ENCODE measurements at regions not wholly inside any gene's neighbourhood (a gene's known extent, or its start where the extent isn't known, plus 50 kb on each side); places are given as distances from the start of the nearest gene placed in this dataset.

DNA sequence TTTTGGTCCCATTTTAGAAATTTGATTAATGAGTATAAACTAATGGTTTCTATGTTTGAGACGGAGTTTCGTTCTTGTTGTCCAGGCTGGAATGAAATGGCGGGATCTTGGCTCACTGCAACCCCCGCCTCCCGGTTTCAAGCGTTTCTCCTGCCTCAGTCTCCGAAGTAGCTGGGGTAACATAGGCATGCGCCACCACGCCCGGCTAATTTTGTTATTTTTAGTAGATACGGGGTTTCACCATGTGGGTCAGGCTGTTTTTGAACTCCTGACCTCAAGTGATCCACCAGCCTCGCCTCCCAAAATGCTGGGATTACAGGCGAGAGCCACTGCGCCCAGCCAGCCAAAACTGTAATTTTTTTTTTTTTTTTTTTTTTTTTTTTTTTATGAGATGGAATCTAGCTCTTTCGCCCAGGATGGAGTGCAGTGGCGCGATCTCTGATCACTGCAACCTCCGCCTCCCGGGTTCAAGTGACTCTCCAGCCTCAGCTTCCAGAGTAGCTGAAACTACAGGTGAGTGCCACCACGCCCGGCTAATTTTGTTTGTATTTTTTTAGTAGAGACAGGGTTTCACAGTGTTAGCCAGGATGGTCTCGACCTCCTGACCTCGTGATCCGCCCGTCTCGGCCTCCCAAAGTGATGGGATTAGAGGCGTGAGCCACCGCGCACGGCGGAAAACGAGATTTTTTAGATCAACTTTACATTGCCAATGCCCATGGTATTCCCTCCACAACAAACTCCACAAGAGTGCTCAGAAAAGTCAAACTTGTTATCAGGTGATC lies 127.8 kb downstream of the HFE start:
- FAIRE-seq (no peak), DNase-seq (ENCODE audit: low spot score) (no peak)

- DNase-seq (ENCODE audit: low spot score), result no peak
Measured at GRCh38 chr6:26215585-26216358, 128.5 kb downstream of the HFE start.

GRCh38 chr6:26216359-26216885 lies 129.2 kb downstream of the HFE start:
- FAIRE-seq, result no peak
- no peak for DNase-seq (ENCODE audit: low spot score)

More at GRCh38 chr6:26215585-26216358, 128.5 kb downstream of the HFE start:
- FAIRE-seq, result peak; percentile 81

- no peak for DNase-seq (ENCODE audit: low spot score)
- FAIRE-seq, result no peak
Measured at GRCh38 chr6:26216886-26217713, 129.9 kb downstream of the HFE start.

DNA sequence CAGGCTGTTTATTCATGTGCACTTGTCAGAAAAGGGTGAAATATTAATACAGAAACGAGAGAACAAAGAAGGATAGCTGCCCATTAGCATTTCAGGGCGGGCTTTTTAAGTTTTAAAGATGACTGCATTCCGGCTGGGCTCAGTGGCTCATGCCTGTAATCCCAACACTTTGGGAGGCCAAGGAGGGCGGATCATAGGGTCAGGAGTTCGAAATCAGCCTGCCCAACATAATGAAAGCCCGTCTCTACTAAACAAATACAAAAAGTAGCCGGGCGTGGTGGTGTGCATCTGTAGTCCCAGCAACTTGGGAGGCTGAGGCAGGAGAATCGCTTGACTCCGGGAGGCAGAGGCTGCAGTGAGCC lies 130.5 kb downstream of the HFE start:
- FAIRE-seq (no peak), DNase-seq (ENCODE audit: low spot score) (no peak)

GRCh38 chr6:26218824-26219223 lies 131.6 kb downstream of the HFE start:
- FAIRE-seq (no peak), DNase-seq (ENCODE audit: low spot score) (no peak)

DNA sequence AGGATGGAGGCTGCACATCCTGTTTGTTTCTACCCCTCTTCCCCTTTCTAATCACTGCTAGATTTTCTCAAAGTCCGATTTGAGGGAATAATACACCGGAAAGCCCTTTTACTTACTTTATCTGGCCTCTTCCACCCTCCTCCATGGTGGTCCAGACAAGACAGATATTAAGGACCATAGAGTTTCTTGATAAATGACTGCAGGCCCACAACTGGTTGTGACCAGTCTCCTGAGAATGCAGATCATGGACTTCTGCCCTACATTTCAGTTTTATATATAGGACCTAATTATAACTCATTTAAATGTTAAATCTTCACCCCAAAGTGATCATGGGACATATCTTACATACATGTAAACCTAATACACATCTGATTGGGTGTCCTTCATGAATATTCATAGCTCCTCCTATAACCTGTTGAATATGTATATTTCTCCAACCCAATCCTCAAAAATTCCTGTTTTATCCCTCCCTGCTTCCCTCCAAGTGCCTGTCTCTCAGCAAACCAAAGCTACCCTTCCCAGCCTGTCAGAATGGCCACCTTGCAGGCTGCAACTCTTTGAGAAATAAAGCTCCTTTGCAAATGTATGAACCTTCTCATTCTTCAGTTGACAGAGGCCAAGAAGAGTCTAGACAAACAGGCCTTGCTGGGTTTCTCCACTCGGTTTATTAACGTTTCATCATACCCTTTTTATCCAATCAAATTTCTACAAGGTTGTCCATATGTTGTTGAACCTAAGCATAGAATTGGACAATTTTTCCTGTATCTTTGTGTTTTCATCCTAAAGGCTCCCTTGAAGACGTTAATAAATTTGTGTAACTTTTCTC lies 133.1 kb downstream of the HFE start:
- FAIRE-seq (no peak), DNase-seq (ENCODE audit: low spot score) (no peak)

DNA sequence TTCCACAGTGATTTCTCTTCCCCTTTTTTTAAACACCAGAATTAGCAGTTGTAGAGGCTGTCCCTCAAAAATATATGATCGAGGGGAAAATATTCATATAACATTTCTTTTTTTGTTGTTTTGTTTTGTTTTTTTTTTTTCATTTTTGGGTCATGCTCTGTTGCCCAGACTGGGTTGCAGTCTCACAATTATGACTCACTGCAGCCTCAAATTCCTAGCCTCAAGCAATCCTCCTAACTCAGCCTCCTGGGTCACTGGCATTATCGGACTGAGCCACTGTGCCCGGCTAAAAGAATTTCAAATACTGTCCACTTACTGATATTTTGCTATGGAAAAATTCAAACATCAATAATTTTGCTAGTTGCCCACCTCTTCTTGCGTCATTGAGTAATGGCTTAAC lies 134.0 kb downstream of the HFE start:
- DNase-seq (ENCODE audit: low spot score) (no peak), FAIRE-seq (no peak)

- DNase-seq (ENCODE audit: low spot score) (no peak), FAIRE-seq (no peak)
Measured at GRCh38 chr6:26222571-26222970, 135.3 kb downstream of the HFE start.

GRCh38 chr6:26223228-26223627 lies 136.0 kb downstream of the HFE start:
- FAIRE-seq (no peak), DNase-seq (ENCODE audit: low spot score) (peak; percentile 23)

GRCh38 chr6:26223650-26224546 lies 136.7 kb downstream of the HFE start:
- DNase-seq (ENCODE audit: low spot score), result peak; percentile 55
- no peak for FAIRE-seq

GRCh38 chr6:26224547-26224912 lies 137.3 kb downstream of the HFE start:
- no peak for FAIRE-seq
- no peak for DNase-seq (ENCODE audit: low spot score)

DNA sequence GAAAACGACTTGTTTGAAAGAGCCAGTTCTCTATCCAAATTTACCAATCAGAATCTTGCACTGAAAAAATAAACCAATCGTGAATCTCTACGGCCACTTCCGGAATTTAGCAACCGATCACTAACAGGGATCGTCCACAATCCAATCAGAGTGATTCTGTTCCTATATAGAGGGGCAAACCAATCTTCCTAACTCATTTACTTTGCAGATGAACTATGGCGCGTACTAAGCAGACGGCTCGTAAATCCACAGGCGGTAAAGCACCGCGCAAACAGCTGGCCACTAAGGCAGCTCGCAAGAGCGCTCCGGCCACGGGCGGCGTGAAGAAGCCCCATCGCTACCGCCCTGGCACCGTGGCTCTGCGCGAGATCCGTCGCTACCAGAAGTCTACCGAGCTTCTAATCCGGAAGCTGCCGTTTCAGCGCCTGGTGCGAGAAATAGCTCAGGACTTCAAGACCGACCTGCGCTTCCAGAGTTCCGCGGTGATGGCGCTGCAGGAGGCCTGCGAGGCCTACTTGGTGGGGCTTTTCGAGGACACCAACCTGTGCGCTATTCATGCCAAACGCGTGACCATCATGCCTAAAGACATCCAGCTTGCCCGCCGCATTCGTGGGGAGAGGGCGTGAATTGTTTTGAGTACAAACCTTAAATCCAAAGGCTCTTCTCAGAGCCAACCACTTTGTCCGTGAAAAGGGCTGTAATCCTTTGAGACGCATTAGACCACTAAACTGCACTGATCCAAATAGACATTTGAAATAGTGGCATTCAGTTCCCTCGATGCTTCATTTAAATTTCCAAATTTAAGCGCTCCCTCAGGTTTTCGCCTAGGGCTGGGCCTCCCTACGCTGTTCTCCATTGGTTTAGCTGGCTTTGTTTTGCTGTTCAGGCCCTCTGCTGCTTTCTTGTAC lies 138.0 kb downstream of the HFE start:
- DNase-seq (ENCODE audit: low spot score) (no peak), FAIRE-seq (no peak)

DNA sequence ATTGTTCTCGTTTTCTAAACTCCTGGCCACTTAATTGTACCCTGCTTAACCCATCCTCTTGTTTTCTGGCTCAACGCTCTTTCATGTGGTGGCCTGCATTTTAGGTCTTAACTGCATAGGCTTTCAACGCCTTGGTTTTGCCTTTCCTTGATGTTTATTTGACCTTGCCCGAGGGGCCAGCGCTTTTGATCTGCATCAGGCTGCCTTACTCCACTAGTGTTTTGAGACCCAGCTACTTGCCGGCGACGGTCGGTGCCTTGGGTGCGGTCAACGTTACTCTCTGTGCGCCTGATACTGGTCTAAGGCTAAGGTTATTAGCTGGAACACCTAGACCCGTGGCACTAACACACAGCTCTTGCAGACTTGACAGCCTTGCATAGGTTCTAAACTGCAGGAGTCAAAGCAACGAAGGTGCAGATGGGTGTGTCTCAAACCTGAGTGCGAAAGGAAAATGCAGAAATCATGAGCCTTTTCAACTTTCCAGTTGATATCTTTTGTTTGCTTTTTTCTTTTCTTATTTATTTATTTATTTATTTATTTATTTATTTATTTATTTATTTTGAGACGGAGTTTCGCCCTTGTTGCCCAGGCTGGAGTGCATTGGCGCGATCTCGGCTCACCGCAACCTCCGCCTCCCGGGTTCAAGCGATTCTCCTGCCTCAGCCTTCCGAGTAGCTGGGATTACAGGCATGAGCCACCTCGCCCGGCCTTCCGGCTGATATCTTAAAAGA lies 138.8 kb downstream of the HFE start:
- FAIRE-seq, result no peak
- DNase-seq (ENCODE audit: low spot score), result no peak

- DNase-seq (ENCODE audit: low spot score) (no peak), FAIRE-seq (no peak)
Measured at GRCh38 chr6:26226579-26226967, 138.4 kb upstream of the BTN3A2 start.

DNA sequence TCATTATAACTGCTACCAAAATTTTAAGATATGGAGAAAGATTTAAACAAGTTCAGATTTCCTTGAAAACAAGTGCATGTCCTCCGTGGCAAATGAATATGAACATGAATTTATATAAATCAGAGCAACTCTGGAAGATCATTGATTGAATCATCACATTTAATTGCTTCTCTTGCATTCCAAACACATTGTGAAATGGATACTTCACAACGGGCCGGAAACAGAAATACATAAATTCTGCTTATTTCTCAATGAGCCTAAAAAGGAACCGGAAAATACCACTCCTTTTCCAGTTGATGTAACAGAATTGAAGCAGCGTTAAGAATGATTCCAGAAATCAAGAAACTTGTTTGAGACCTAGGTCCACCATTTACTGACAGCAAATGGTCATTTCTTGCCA lies 134.6 kb upstream of the BTN3A2 start:
- DNase-seq (ENCODE audit: low spot score) (no peak), FAIRE-seq (no peak)

DNA sequence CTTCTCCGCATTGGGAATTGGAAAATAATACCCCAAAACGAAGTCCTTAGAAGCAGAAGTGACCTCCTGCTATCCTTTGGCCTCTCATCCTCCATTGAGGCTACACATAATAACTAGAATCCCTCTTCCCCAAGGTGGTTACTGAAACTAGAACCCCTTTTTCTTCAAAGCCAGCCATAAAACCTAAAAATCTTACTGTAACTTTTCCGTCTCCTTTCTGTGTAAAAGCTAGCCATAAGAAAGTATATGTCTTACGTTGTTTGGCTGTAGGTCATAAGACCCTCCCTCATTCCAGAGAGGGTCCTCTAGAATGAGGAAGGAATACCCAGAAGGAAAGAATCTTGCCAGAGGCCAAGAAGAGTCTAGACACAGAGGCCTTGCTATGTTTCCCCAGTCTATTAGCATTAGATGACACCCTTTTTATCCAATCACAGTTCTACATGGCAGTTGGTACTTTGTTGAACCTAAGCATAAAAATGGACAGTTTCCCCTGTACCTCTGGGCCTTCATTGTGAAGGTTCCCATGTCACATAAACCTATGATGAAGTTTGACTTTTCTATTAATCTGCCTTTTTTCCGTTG lies 133.9 kb upstream of the BTN3A2 start:
- DNase-seq (ENCODE audit: low spot score) (no peak), FAIRE-seq (no peak)
